Cardiac fibroblast (primary cell): ENCODE measurements at regions not wholly inside any gene's neighbourhood (a gene's known extent, or its start where the extent isn't known, plus 50 kb on each side); places are given as distances from the start of the nearest gene placed in this dataset.

Source experiments
- DNase-seq, 2 donors: peaks; one replicate each; pipeline versions ENCODE4 v3.0.0 to v3.0.0-alpha.2; 2010; ENCODE audit warnings: low read depth in 2 of 2
- H3K4me3 ChIP-seq, 2 donors: replicated peaks in 1 of 2; 1 replicate in 1 of 2; 2 replicates in 1 of 2; pipeline ENCODE4 v1.5.1; 2011; ENCODE audit warnings: low read depth in 2 of 2, low read length in 2 of 2, mild to moderate bottlenecking in 2 of 2, moderate library complexity in 1 of 2
- TF ChIP-seq, protein P1 (sequence below): IDR thresholded peaks from one replicate; pipeline ENCODE4 v1.5.1; 2011; ENCODE audit warnings: low read depth, mild to moderate bottlenecking, low read length, inconsistent platforms

DNA sequence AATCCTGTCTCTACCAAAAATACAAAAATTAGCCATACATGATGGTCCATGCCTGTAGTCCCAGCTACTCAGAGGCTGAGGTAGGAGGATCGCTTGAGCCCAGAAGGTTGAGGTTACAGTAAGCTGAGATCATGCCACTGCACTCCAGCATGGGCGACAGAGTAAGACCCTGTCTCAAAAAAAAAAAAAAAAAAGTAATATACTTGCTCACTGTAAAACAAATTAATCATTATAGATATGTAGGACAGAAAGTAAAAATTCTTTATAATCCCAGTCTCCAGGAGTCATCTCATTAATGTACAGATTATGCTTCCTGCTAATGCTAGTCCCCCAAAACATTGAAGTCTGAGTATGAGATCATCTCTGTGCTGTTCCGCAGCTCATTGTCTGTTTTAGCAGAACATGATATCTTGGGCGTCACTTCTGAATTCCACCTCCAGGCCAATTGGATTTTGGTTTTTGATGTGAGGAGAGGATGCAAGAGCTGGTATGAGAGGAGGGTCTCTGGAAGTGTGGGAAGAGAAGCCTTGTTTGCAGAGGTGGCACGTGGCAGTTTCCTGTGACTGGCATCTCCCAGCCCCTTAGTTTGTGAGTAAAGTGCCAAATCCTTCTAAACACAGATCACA is 75.4 kb upstream of the NPAS1 start:
- no peak for DNase-seq
- no peak overlapping the region for H3K4me3 ChIP-seq

DNA sequence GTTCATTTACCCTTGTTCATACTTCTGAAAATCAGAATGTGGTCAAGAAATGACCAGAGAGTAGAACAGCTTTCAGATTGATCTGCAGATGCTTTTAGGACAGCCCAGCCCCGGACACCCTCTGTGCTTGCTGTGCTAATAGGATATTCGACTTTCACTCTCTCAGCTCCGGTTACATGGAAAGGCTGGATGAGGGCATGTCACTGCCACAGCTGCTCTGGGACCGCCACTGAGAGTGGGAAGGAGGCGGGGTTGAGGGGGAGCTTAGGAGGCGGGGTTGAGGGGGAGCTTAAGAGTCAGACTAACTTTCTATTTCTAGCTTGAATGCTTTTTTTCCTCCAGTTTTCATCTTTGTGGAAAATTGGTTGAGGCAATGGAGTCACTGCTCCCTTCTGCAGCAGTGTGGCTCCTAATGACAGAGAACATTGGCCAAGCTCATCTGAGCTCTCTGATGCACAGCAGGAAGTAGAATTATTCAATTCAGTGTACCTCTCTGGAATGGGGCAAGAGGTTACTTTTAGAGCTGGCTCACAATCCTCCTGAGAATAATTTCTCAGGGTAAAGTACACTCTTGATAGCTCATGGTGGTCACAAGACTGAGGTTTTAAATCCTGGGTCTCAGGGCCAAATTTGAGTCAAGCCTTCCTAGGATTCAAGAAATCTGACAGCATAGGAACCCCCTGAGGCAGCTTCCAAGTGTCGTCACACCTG is 74.6 kb upstream of the NPAS1 start:
- DNase-seq, result peak; percentile 62 to 64
- TF ChIP-seq, protein P1, sequence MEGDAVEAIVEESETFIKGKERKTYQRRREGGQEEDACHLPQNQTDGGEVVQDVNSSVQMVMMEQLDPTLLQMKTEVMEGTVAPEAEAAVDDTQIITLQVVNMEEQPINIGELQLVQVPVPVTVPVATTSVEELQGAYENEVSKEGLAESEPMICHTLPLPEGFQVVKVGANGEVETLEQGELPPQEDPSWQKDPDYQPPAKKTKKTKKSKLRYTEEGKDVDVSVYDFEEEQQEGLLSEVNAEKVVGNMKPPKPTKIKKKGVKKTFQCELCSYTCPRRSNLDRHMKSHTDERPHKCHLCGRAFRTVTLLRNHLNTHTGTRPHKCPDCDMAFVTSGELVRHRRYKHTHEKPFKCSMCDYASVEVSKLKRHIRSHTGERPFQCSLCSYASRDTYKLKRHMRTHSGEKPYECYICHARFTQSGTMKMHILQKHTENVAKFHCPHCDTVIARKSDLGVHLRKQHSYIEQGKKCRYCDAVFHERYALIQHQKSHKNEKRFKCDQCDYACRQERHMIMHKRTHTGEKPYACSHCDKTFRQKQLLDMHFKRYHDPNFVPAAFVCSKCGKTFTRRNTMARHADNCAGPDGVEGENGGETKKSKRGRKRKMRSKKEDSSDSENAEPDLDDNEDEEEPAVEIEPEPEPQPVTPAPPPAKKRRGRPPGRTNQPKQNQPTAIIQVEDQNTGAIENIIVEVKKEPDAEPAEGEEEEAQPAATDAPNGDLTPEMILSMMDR, result no peak
- no peak overlapping the region for H3K4me3 ChIP-seq

More for the DNA sequence above, 75.4 kb upstream of the NPAS1 start:
- TF ChIP-seq, protein P1, result no peak

DNA sequence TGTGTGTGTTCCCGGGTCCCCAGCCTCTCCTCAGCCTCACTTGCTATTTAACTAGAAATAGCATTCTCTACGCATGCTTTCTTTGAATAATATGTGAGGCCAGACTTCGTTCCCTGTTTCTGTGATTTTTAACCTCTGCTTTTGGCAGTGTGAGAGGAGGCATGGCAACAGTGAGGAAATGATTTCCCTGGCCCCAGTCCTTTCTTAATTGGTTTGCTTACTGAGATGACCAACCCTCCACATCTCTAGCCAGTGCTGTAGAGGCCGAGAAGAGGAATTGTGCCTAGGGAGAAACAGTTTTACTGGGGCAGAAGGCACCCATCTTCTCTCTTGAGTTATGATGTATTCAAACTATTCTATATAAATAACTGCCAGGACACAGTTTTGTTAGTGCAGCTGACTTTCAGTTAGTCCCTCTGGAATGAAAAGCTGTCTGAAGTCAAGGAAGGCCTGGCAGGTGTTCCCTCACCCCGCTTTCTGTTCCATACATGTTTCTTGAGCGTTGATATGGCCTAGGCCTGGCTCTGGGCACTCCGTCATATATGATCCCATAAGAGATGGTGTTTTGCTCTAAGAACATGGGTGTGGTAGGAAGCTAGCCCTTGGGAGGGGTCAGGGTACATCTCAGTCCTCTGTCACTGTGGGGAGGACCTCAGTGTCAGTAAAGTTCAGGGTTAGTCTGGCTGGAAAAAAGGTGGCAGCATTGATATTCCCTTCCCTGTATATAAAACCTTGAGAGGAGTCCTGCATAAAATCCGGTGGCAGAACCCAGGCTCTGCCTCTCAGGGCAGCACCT is 73.7 kb upstream of the NPAS1 start:
- no peak overlapping the region for H3K4me3 ChIP-seq
- peak in 1 of 2 donors; percentile 61 for DNase-seq
- TF ChIP-seq, protein P1, result no peak

DNA sequence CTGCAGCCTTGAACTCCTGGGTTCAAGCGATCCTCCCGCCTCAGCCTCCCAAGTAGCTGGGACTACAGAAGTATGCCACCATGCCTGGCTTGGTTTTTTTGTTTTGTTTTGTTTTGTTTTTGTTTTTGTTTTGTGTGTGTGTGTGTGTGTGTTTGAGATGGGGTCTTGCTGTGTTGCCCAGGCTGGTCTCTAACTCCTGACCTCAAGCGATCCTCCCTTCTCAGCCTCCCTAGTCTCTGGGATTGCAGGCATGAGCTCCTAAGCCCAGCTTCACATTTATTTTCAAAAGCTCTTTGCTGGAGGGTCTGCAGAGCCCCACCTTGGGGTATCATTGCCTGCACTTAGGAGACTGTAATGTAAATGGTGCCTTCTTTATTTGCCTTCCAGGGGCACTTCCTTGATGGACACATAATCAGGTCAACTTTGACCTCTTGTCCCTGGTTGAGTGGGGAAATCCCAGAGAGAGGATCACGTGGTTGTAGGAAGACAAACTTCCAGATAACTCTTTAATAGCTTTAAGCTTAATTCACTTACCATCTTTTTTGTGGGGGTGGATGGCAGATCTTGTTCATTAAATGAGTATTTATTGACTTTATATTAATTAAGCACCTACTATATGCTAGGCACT is 72.9 kb upstream of the NPAS1 start:
- DNase-seq, result no peak
- TF ChIP-seq, protein P1, result no peak
- H3K4me3 ChIP-seq, result no peak overlapping the region

DNA sequence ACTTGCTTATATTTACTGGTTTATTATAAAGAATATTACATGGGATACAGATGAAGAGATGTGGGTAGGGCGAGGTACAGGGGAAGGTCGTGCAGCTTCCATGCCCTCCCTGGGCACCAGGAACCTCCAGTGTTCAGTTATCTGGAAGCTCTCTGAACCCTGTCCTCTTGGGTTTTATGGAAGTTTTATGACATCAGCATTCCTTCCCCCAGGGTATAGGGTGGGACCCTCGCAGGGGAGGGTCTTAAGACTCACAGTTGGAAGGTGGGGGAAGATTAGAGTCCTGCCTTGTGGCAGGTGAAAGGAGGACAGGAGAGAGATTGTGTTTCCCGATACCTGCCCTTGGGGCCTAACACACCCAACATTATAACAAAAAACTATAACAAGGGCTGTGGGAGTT is 71.8 kb upstream of the NPAS1 start:
- no peak for DNase-seq
- H3K4me3 ChIP-seq, result no peak overlapping the region
- TF ChIP-seq, protein P1, result no peak

DNA sequence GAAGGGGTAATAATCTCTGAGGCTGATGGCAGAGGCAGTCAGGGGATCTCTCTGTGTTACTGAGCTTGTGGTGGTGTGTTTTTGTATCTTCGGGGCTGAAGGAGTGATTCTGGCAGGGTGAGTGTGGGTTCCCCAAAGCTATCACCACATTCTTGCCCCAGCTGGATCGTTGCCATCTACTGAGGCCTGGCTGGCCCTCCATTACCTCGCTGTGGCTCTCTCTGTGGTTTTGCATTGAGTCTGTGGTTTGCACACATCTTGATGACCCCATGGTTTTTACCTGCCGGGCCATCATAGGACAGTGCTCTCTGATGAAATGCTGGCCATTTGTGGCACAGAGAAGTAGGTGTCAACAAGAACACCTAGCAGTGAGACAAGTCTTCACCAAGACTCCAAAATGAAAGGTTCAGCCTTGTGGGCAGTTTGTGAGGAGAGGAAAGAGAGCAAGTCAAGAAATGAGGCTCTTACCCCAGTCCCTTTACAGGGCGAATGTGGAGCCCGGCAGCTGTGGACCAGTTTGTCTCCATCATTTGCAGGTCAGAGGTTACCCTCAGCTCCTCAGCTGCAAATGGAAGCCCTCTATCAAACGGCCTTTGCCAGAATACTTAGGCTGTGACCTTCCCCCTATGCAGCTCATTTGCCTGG is 69.0 kb upstream of the NPAS1 start:
- H3K4me3 ChIP-seq, result no peak overlapping the region
- no peak for DNase-seq
- TF ChIP-seq, protein P1, result no peak
